Karpas-422 (cell line): ENCODE measurements at regions not wholly inside any gene's neighbourhood (a gene's known extent, or its start where the extent isn't known, plus 50 kb on each side); places are given as distances from the start of the nearest gene placed in this dataset.

Source experiments
- DNase-seq: peaks from one replicate; pipeline ENCODE4 v3.0.0-alpha.2; 2015
- H2AFZ ChIP-seq: fragments of 200-600 bp; sonication (generic); 2 replicates; pipeline ENCODE4 v1.6.1; 2014; ENCODE audit warnings: antibody characterized with exemption, low read length, mixed read lengths
- H3K27ac ChIP-seq: fragments of 200-600 bp; sonication (generic); 2 replicates; pipeline ENCODE4 v1.5.1; 2014; ENCODE audit warnings: mild to moderate bottlenecking, low read length, moderate library complexity
- H3K27me3 ChIP-seq: fragments of 200-600 bp; sonication (generic); 2 replicates; pipeline ENCODE4 v1.6.1; 2014; ENCODE audit warnings: low read length, mixed read lengths
- H3K36me3 ChIP-seq: fragments of 200-600 bp; sonication (generic); 2 replicates; pipeline ENCODE4 v1.6.1; 2014; ENCODE audit warnings: low read length, mixed read lengths; ENCODE audit not compliant: insufficient read depth
- H3K4me1 ChIP-seq: fragments of 200-600 bp; sonication (generic); 2 replicates; pipeline ENCODE4 v1.6.1; 2014; ENCODE audit warnings: mild to moderate bottlenecking, low read length, mixed read lengths
- H3K4me2 ChIP-seq: fragments of 200-600 bp; sonication (generic); 2 replicates; pipeline ENCODE4 v1.6.1; 2014; ENCODE audit warnings: low read length, low read depth, mild to moderate bottlenecking; ENCODE audit not compliant: poor library complexity, severe bottlenecking
- H3K4me3 ChIP-seq: fragments of 200-600 bp; sonication (generic); 2 replicates; pipeline ENCODE4 v1.5.1; 2014; ENCODE audit warnings: mild to moderate bottlenecking, antibody characterized with exemption, low read length, mixed read lengths
- H3K79me2 ChIP-seq: fragments of 200-600 bp; sonication (generic); 2 replicates; pipeline ENCODE4 v1.6.1; 2014; ENCODE audit warnings: mild to moderate bottlenecking, low read length, mixed read lengths
- H3K9ac ChIP-seq: fragments of 200-600 bp; sonication (generic); 2 replicates; pipeline ENCODE4 v1.6.0; 2014; ENCODE audit warnings: low read length
- H3K9me2 ChIP-seq: fragments of 200-600 bp; sonication (generic), shearing (Covaris generic); replicated peaks from 2 replicates; pipeline ENCODE4 v1.6.0; 2014; ENCODE audit warnings: mild to moderate bottlenecking, low read length, moderate library complexity; ENCODE audit not compliant: insufficient read depth
- H3K9me3 ChIP-seq: fragments of 300-700, 200-600 bp; sonication (generic); 2 replicates; pipeline ENCODE4 v1.6.1; 2014; ENCODE audit warnings: low read length, mixed read lengths
- H4K20me1 ChIP-seq: fragments of 200-600 bp; sonication (generic); 2 replicates; pipeline ENCODE4 v1.6.1; 2014; ENCODE audit warnings: mild to moderate bottlenecking, antibody characterized with exemption, low read length, low read depth; ENCODE audit not compliant: insufficient read depth

- Histone ChIP-seq H3K27me3 (no peaks in the 10 kb centered on the region), H3K9ac (no peak overlapping the region), H3K79me2 (no peaks in the 10 kb centered on the region), H3K36me3 (no peaks in the 10 kb centered on the region), H3K4me2 (no peak overlapping the region), H3K27ac (no peak overlapping the region), H2AFZ (no peak overlapping the region), H3K4me1 (peaks cover 11% of the 10 kb centered on the region), H3K9me2 (no peaks in the 10 kb centered on the region), H4K20me1 (no peaks in the 10 kb centered on the region), H3K9me3 (no peaks in the 10 kb centered on the region), H3K4me3 (no peak overlapping the region)
- no peak for DNase-seq
Observed at GRCh38 chr15:70480196-70480856, 283.0 kb downstream of the UACA start.

- no peaks in the 10 kb centered on the region for H3K79me2 ChIP-seq
- no peak overlapping the region for H3K4me2 ChIP-seq
- H3K9me2 ChIP-seq: no peaks in the 10 kb centered on the region
- no peaks in the 10 kb centered on the region for H3K36me3 ChIP-seq
- no peak overlapping the region for H2AFZ ChIP-seq
- H3K4me3 ChIP-seq: no peak overlapping the region
- H4K20me1 ChIP-seq: no peaks in the 10 kb centered on the region
- H3K27ac ChIP-seq: no peak overlapping the region
- H3K27me3 ChIP-seq: no peaks in the 10 kb centered on the region
- H3K9me3 ChIP-seq: no peaks in the 10 kb centered on the region
- DNase-seq: no peak
- no peak overlapping the region for H3K9ac ChIP-seq
- peaks cover 14% of the 10 kb centered on the region for H3K4me1 ChIP-seq
Observed at GRCh38 chr15:70479785-70480184, 283.6 kb downstream of the UACA start.

GRCh38 chr15:70479056-70479455, 284.3 kb downstream of the UACA start:
- no peaks in the 10 kb centered on the region for H3K79me2 ChIP-seq
- H3K9me2 ChIP-seq: no peaks in the 10 kb centered on the region
- H3K9me3 ChIP-seq: no peaks in the 10 kb centered on the region
- no peak overlapping the region for H3K9ac ChIP-seq
- no peaks in the 10 kb centered on the region for H3K36me3 ChIP-seq
- no peaks in the 10 kb centered on the region for H3K27me3 ChIP-seq
- H3K4me2 ChIP-seq: no peak overlapping the region
- no peak for DNase-seq
- no peak overlapping the region; the same call in 1 of the 2 replicates for H2AFZ ChIP-seq
- H3K27ac ChIP-seq: no peak overlapping the region
- H3K4me1 ChIP-seq: peaks cover 14% of the 10 kb centered on the region
- no peaks in the 10 kb centered on the region for H4K20me1 ChIP-seq
- no peak overlapping the region for H3K4me3 ChIP-seq

- Histone ChIP-seq H3K27me3 (no peaks in the 10 kb centered on the region), H3K79me2 (no peaks in the 10 kb centered on the region), H3K36me3 (no peaks in the 10 kb centered on the region), H3K9ac (no peak overlapping the region), H2AFZ (no peak overlapping the region; the same call in 1 of the 2 replicates), H3K27ac (no peak overlapping the region), H3K4me2 (no peak overlapping the region), H3K4me3 (no peak overlapping the region), H3K9me3 (no peaks in the 10 kb centered on the region), H3K9me2 (no peaks in the 10 kb centered on the region), H4K20me1 (no peaks in the 10 kb centered on the region), H3K4me1 (peaks cover 14% of the 10 kb centered on the region)
- DNase-seq: peak; percentile 75
Observed at GRCh38 chr15:70478251-70478990, 284.9 kb downstream of the UACA start.

GRCh38 chr15:70477750-70478250, 285.6 kb downstream of the UACA start:
- Histone ChIP-seq H3K4me2 (no peak overlapping the region), H3K36me3 (no peaks in the 10 kb centered on the region), H3K27ac (no peak overlapping the region), H3K9me2 (no peaks in the 10 kb centered on the region), H3K9ac (no peak overlapping the region), H4K20me1 (no peaks in the 10 kb centered on the region), H2AFZ (no peak overlapping the region), H3K4me3 (no peak overlapping the region), H3K9me3 (no peaks in the 10 kb centered on the region), H3K4me1 (peaks cover 17% of the 10 kb centered on the region), H3K79me2 (no peaks in the 10 kb centered on the region), H3K27me3 (no peaks in the 10 kb centered on the region)
- no peak for DNase-seq

GRCh38 chr15:70476441-70476840, 286.9 kb downstream of the UACA start:
- Histone ChIP-seq H3K27ac (no peak overlapping the region), H3K79me2 (no peaks in the 10 kb centered on the region), H3K9ac (no peak overlapping the region), H4K20me1 (no peaks in the 10 kb centered on the region), H3K9me2 (no peaks in the 10 kb centered on the region), H3K27me3 (no peaks in the 10 kb centered on the region), H3K36me3 (no peaks in the 10 kb centered on the region), H3K4me3 (no peak overlapping the region), H2AFZ (no peak overlapping the region), H3K4me1 (peaks cover 30% of the 10 kb centered on the region), H3K4me2 (no peak overlapping the region), H3K9me3 (no peaks in the 10 kb centered on the region)
- no peak for DNase-seq

GRCh38 chr15:70475921-70476320, 287.4 kb downstream of the UACA start:
- Histone ChIP-seq H3K4me1 (peaks cover 32% of the 10 kb centered on the region), H3K79me2 (no peaks in the 10 kb centered on the region), H3K27me3 (no peaks in the 10 kb centered on the region), H3K4me3 (no peak overlapping the region), H3K9me2 (no peaks in the 10 kb centered on the region), H2AFZ (no peak overlapping the region), H3K36me3 (no peaks in the 10 kb centered on the region), H3K27ac (no peak overlapping the region), H4K20me1 (no peaks in the 10 kb centered on the region), H3K4me2 (no peak overlapping the region), H3K9ac (no peak overlapping the region), H3K9me3 (no peaks in the 10 kb centered on the region)
- DNase-seq: no peak

- Histone ChIP-seq H3K36me3 (no peaks in the 10 kb centered on the region), H3K4me1 (peaks cover 32% of the 10 kb centered on the region), H4K20me1 (no peaks in the 10 kb centered on the region), H3K79me2 (no peaks in the 10 kb centered on the region), H3K27ac (no peak overlapping the region), H2AFZ (no peak overlapping the region), H3K4me3 (no peak overlapping the region), H3K27me3 (no peaks in the 10 kb centered on the region), H3K9ac (no peak overlapping the region), H3K9me3 (no peaks in the 10 kb centered on the region), H3K9me2 (no peaks in the 10 kb centered on the region), H3K4me2 (no peak overlapping the region)
- DNase-seq: no peak
Observed at GRCh38 chr15:70475407-70475781, 288.0 kb downstream of the UACA start.
